Keratinocyte (primary cell): ENCODE measurements at regions not wholly inside any gene's neighbourhood (a gene's known extent, or its start where the extent isn't known, plus 50 kb on each side); places are given as distances from the start of the nearest gene placed in this dataset.

ENCODE experiments used
- EZH2 ChIP-seq: IDR thresholded peaks from one replicate; pipeline ENCODE4 v1.6.1; 2012; ENCODE audit warnings: inconsistent platforms, mild to moderate bottlenecking, low read length, moderate library complexity
- TF ChIP-seq, protein P1 (sequence below), 3 experiments: IDR thresholded peaks in 1 of 3; conservative IDR thresholded peaks in 1 of 3; optimal IDR thresholded peaks in 1 of 3; 2 replicates in 2 of 3; 3 replicates in 1 of 3; pipeline versions ENCODE3 to v1.5.1; 2011; ENCODE audit warnings: low read length in 3 of 3, mild to moderate bottlenecking in 3 of 3, moderate library complexity in 2 of 3, control low read depth in 1 of 3, inconsistent platforms in 1 of 3; ENCODE audit not compliant: insufficient read depth in 2 of 3; ENCODE audit errors: extremely low read depth in 1 of 3

DNA sequence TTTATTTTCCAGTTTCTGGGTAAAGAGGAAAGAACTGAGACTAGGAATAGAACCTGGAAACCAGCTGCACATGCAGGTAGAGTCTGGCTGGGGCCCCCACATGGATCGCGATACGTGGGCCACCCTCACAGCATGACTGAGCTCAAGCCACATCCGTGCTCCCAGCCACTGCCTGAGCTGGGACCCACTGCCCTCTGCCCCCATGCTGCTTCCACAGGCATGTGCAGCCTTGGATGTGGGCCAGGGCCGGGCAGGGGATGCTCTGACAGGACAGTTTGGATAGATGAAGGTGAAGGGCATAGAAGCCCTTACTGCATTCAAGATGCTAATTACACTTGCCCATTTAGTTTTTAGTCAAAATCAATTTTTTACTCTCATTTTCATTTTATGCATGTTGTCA lies 321.2 kb downstream of the DCDC2C start:
- TF ChIP-seq, protein P1, sequence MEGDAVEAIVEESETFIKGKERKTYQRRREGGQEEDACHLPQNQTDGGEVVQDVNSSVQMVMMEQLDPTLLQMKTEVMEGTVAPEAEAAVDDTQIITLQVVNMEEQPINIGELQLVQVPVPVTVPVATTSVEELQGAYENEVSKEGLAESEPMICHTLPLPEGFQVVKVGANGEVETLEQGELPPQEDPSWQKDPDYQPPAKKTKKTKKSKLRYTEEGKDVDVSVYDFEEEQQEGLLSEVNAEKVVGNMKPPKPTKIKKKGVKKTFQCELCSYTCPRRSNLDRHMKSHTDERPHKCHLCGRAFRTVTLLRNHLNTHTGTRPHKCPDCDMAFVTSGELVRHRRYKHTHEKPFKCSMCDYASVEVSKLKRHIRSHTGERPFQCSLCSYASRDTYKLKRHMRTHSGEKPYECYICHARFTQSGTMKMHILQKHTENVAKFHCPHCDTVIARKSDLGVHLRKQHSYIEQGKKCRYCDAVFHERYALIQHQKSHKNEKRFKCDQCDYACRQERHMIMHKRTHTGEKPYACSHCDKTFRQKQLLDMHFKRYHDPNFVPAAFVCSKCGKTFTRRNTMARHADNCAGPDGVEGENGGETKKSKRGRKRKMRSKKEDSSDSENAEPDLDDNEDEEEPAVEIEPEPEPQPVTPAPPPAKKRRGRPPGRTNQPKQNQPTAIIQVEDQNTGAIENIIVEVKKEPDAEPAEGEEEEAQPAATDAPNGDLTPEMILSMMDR (optimal IDR thresholded peaks at IDR 0.05 in 1 of 3, IDR thresholded peaks at IDR 0.05 in 1 of 3, conservative IDR thresholded peaks at IDR 0.05 in 1 of 3; ENCODE audit: extremely low read depth in 1 of 3, insufficient read depth in 2 of 3, low read length in 3 of 3), result no peak
- no peak for TF ChIP-seq EZH2
